WTC11 (cell line): ENCODE measurements at regions not wholly inside any gene's neighbourhood (a gene's known extent, or its start where the extent isn't known, plus 50 kb on each side); places are given as distances from the start of the nearest gene placed in this dataset.
"Not testable (repeated sequence)": the region's sequence is repeated elsewhere in the genome, so short reads cannot be mapped to it uniquely, and the experiment has no call there.

Source experiments
- CTCF ChIP-seq: fragments of 200-600 bp; IDR thresholded peaks from 2 replicates; pipeline ENCODE4 v1.8.0; 2022; ENCODE audit warnings: antibody characterized with exemption
- MAX ChIP-seq: sonication (generic); formaldehyde crosslinking; IDR thresholded peaks from 2 replicates; pipeline ENCODE4 v1.8.0; 2022; ENCODE audit warnings: mild to moderate bottlenecking, missing genetic modification reagents
- NR3C1 ChIP-seq: sonication (generic); formaldehyde crosslinking; conservative IDR thresholded peaks from 2 replicates; pipeline ENCODE4 v1.8.1; 2023; ENCODE audit warnings: low read depth, mild to moderate bottlenecking, missing genetic modification reagents
- SP1 ChIP-seq: sonication (generic); formaldehyde crosslinking; conservative IDR thresholded peaks from 2 replicates; pipeline ENCODE4 v1.8.1; 2022; ENCODE audit warnings: missing genetic modification reagents
- ZNF232 ChIP-seq: sonication (generic); formaldehyde crosslinking; IDR thresholded peaks from 2 replicates; pipeline ENCODE4 v1.8.0; 2022; ENCODE audit warnings: mild to moderate bottlenecking, missing genetic modification reagents

DNA sequence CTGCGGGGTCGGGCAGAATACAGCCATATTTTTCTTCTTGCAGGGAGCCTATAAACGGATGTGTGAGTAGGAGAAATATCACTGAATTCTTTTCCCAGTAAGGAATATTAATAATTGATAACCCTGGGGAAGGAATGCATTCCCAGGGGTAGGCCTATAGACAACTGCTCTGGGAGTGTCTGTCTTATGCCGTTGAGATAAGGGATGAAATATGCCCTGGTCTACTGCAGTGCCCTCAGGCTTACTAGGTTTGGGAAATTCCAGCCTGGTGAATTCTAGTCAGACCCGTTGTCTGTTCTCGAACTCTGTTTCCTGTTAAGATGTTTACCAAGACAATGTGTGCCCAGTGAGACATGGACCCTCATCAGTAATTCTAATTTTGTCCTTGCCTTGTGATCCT is 1129.3 kb downstream of the ZPLD1 start:
- not testable (repeated sequence) for TF ChIP-seq MAX (CRISPR knock-in tag); SP1 (CRISPR knock-in tag); ZNF232 (CRISPR knock-in tag); NR3C1; CTCF
